Dermis blood vessel endothelial cell (primary cell): ENCODE measurements at regions not wholly inside any gene's neighbourhood (a gene's known extent, or its start where the extent isn't known, plus 50 kb on each side); places are given as distances from the start of the nearest gene placed in this dataset.
A peak's percentile ranks its signal among the peaks of the same experiment; 100 is the strongest.

Experiments used
- DNase-seq: peaks from one replicate; pipeline ENCODE4 v3.0.0; 2010

GRCh38 chr2:191565120-191565519 is 112.8 kb upstream of the NABP1 start:
- no peak for DNase-seq

- no peak for DNase-seq
These were observed 112.2 kb upstream of the NABP1 start for GRCh38 chr2:191565647-191566198.

- DNase-seq, result peak; percentile 84
These were observed 111.6 kb upstream of the NABP1 start for GRCh38 chr2:191566344-191566743.

GRCh38 chr2:191567206-191567605 is 110.7 kb upstream of the NABP1 start:
- DNase-seq, result no peak

GRCh38 chr2:191569025-191569424 is 108.9 kb upstream of the NABP1 start:
- peak; percentile 19 for DNase-seq

- DNase-seq, result peak; percentile 69
These were observed 106.7 kb upstream of the NABP1 start for GRCh38 chr2:191571163-191571769.

- no peak for DNase-seq
These were observed 105.6 kb upstream of the NABP1 start for GRCh38 chr2:191572319-191572718.

GRCh38 chr2:191573216-191573615 is 104.7 kb upstream of the NABP1 start:
- no peak for DNase-seq

GRCh38 chr2:191574232-191574631 is 103.7 kb upstream of the NABP1 start:
- no peak for DNase-seq

- DNase-seq, result no peak
These were observed 100.3 kb upstream of the NABP1 start for GRCh38 chr2:191577605-191578004.

GRCh38 chr2:191578031-191578430 is 99.9 kb upstream of the NABP1 start:
- DNase-seq, result no peak

GRCh38 chr2:191580581-191580980 is 97.4 kb upstream of the NABP1 start:
- DNase-seq, result no peak

GRCh38 chr2:191581003-191581402 is 96.9 kb upstream of the NABP1 start:
- DNase-seq, result no peak

GRCh38 chr2:191582355-191582754 is 95.6 kb upstream of the NABP1 start:
- peak; percentile 26 for DNase-seq

GRCh38 chr2:191591025-191591424 is 86.9 kb upstream of the NABP1 start:
- DNase-seq, result no peak

GRCh38 chr2:191593622-191594385 is 84.1 kb upstream of the NABP1 start:
- DNase-seq, result no peak

GRCh38 chr2:191597186-191597751 is 80.7 kb upstream of the NABP1 start:
- DNase-seq, result no peak

- DNase-seq, result no peak
These were observed 79.6 kb upstream of the NABP1 start for GRCh38 chr2:191598296-191598695.

- DNase-seq, result no peak
These were observed 76.9 kb upstream of the NABP1 start for GRCh38 chr2:191601060-191601459.

GRCh38 chr2:191604154-191604553 is 73.8 kb upstream of the NABP1 start:
- DNase-seq, result no peak

GRCh38 chr2:191607096-191607495 is 70.8 kb upstream of the NABP1 start:
- no peak for DNase-seq

- DNase-seq, result no peak
These were observed 67.2 kb upstream of the NABP1 start for GRCh38 chr2:191610756-191611155.

GRCh38 chr2:191611614-191612013 is 66.3 kb upstream of the NABP1 start:
- DNase-seq, result no peak

GRCh38 chr2:191612496-191612895 is 65.4 kb upstream of the NABP1 start:
- peak; percentile 89 for DNase-seq
